OCI-LY7 (cell line): ENCODE measurements at regions not wholly inside any gene's neighbourhood (a gene's known extent, or its start where the extent isn't known, plus 50 kb on each side); places are given as distances from the start of the nearest gene placed in this dataset.

ENCODE experiments used
- EZH2phosphoT487 ChIP-seq: fragments of 200-600 bp; sonication (generic); IDR thresholded peaks from 2 replicates; pipeline ENCODE4 v1.6.1; 2018; ENCODE audit warnings: low read depth, borderline replicate concordance, mild to moderate bottlenecking, mixed run types, antibody characterized with exemption, low read length, moderate library complexity, mixed read lengths
- TF ChIP-seq, protein P1 (sequence below): fragments of 200-600 bp; sonication (generic); conservative IDR thresholded peaks from 2 replicates; pipeline ENCODE4 v1.5.1; 2014; ENCODE audit warnings: mild to moderate bottlenecking, antibody characterized with exemption, low read length, moderate library complexity, mixed read lengths

DNA sequence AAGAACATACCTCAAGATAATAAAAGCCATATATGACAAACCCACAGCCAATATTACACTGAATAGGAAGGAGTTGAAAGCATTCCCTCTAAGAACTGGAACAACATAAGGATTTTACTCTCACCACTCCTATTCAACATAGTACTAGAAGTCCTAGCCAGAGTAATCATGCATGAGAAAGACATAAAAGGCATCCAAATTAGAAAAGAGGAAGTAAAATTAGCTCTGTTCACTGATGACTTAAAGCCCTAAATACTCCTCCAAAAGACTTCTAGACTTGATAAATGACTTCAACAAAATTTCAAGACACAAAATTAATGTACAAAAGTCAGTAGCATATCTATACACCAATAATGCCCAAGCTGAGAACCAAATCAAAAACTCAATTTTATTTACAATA is 235.7 kb downstream of the NKX6-1 start:
- TF ChIP-seq, protein P1, sequence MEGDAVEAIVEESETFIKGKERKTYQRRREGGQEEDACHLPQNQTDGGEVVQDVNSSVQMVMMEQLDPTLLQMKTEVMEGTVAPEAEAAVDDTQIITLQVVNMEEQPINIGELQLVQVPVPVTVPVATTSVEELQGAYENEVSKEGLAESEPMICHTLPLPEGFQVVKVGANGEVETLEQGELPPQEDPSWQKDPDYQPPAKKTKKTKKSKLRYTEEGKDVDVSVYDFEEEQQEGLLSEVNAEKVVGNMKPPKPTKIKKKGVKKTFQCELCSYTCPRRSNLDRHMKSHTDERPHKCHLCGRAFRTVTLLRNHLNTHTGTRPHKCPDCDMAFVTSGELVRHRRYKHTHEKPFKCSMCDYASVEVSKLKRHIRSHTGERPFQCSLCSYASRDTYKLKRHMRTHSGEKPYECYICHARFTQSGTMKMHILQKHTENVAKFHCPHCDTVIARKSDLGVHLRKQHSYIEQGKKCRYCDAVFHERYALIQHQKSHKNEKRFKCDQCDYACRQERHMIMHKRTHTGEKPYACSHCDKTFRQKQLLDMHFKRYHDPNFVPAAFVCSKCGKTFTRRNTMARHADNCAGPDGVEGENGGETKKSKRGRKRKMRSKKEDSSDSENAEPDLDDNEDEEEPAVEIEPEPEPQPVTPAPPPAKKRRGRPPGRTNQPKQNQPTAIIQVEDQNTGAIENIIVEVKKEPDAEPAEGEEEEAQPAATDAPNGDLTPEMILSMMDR = no peak
- no peak for TF ChIP-seq EZH2phosphoT487
